Suprapubic skin (tissue), 3 donors: ENCODE measurements at regions not wholly inside any gene's neighbourhood (a gene's known extent, or its start where the extent isn't known, plus 50 kb on each side); places are given as distances from the start of the nearest gene placed in this dataset.

ENCODE experiments used
- EP300 ChIP-seq: sonication (generic); formaldehyde crosslinking; IDR thresholded peaks from one replicate; pipeline ENCODE4 v1.6.1; 2017; ENCODE audit warnings: antibody characterized with exemption
- POLR2A ChIP-seq, 2 donors: fragments of 450-650 bp; IDR thresholded peaks; one replicate each; pipeline ENCODE4 v1.6.1; 2017; ENCODE audit warnings: antibody characterized with exemption in 2 of 2, mild to moderate bottlenecking in 2 of 2, moderate library complexity in 2 of 2
- TF ChIP-seq, protein P1 (sequence below), 2 donors: fragments of 200-600 bp in 1 of 2; fragments of 450-650 bp in 1 of 2; sonication (generic) in 1 of 2; IDR thresholded peaks; one replicate each; pipeline ENCODE4 v1.5.1; 2016 to 2019; ENCODE audit warnings: antibody characterized with exemption in 2 of 2, mild to moderate bottlenecking in 1 of 2, moderate library complexity in 1 of 2

DNA sequence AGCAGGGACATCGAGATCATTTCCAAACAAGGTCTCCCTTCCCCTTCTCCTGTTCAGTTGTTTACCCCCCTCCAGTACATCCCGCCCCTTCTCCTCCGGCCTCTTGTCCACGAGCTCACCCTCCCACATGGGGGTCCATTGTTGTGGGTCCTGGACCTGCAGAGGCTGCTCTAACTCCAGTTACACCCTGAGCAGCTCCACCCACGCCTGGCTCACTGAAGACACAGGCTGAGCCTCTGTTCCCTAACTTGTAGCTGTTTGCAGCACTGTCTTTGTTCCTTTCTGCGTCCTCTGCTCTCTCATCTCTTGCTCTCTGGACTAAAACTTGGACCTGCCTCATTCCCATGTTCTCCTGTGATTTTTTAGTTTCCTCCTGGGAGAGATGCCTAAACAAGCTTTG lies 377.5 kb downstream of the MED10 start:
- TF ChIP-seq, protein P1, sequence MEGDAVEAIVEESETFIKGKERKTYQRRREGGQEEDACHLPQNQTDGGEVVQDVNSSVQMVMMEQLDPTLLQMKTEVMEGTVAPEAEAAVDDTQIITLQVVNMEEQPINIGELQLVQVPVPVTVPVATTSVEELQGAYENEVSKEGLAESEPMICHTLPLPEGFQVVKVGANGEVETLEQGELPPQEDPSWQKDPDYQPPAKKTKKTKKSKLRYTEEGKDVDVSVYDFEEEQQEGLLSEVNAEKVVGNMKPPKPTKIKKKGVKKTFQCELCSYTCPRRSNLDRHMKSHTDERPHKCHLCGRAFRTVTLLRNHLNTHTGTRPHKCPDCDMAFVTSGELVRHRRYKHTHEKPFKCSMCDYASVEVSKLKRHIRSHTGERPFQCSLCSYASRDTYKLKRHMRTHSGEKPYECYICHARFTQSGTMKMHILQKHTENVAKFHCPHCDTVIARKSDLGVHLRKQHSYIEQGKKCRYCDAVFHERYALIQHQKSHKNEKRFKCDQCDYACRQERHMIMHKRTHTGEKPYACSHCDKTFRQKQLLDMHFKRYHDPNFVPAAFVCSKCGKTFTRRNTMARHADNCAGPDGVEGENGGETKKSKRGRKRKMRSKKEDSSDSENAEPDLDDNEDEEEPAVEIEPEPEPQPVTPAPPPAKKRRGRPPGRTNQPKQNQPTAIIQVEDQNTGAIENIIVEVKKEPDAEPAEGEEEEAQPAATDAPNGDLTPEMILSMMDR (IDR thresholded peaks at IDR 0.05): no peak
- TF ChIP-seq POLR2A (IDR thresholded peaks at IDR 0.05) (no peak), EP300 (no peak)
